ENCODE measurements at regions not wholly inside any gene's neighbourhood (a gene's known extent, or its start where the extent isn't known, plus 50 kb on each side); places are given as distances from the start of the nearest gene placed in this dataset.

DNA sequence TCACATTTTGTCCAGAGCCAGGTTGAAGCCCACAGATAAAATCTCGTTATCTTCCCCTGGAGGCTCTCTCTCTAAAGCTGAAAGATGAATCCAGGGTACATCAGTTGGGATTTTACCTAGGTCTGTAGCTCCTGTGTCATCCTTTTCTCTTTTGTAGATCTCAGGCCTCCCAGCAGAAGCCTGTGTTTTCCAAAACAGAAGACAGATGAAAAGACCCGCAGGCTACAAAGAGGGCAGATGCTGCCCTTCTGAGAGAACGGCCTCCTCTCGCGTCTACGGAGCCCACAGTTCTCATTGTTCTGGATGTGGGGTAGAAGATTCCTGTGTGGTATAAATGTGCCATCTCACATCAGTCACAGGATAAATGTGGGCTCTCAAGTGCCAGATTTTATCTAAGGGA lies 139.5 kb downstream of the SUCLG1 start:
- DNase-seq (ENCODE audit: low read depth): no peak
- TF ChIP-seq, protein P1, sequence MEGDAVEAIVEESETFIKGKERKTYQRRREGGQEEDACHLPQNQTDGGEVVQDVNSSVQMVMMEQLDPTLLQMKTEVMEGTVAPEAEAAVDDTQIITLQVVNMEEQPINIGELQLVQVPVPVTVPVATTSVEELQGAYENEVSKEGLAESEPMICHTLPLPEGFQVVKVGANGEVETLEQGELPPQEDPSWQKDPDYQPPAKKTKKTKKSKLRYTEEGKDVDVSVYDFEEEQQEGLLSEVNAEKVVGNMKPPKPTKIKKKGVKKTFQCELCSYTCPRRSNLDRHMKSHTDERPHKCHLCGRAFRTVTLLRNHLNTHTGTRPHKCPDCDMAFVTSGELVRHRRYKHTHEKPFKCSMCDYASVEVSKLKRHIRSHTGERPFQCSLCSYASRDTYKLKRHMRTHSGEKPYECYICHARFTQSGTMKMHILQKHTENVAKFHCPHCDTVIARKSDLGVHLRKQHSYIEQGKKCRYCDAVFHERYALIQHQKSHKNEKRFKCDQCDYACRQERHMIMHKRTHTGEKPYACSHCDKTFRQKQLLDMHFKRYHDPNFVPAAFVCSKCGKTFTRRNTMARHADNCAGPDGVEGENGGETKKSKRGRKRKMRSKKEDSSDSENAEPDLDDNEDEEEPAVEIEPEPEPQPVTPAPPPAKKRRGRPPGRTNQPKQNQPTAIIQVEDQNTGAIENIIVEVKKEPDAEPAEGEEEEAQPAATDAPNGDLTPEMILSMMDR (IDR thresholded peaks at IDR 0.05; ENCODE audit: insufficient read depth, low read length): no peak
- H3K4me3 ChIP-seq (ENCODE audit: low read depth, low read length): no peak overlapping the region

DNA sequence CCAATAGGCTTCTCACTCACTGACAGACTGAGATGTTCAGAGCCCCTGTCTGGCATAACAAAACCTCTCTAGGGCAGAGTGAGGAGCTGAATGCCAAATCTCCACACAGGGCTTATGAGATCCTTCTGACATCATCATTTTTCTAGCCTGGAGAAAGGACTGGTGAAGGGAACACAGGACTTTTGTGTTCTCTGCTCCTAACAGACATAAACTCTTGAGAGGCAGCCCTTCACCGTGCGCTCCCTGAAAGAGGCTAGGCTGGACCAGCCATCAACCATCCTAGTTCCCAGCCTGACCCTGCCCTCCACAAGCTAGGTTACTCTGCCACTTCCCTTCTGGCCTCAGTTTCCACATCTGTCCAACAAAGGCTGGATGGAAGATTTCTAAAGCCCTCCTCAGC lies 141.9 kb downstream of the SUCLG1 start:
- TF ChIP-seq, protein P1 (IDR thresholded peaks at IDR 0.05; ENCODE audit: insufficient read depth, low read length): no peak
- H3K4me3 ChIP-seq (ENCODE audit: low read depth, low read length): no peak overlapping the region
- no peak for DNase-seq (ENCODE audit: low read depth)

DNA sequence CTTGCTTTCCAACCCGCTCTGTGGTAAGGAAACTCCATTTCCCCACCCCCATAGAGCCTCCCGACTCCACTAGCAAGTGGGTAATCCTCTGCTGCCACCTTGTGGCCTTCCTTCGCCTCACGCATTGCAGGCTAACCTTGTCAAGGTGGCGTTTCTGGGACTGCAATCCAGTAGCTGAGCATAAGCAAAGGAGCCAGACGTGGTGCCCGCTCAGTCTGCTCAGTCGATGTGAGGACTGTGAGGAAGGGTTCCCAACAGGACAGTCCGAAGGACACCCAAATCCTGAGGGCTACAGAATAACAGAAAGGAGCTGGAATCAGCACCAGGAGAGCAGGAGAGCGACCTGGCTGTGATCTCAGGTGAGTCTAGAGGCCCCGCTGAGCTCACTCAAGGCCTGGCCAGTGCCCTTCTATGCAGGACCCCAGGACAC lies 144.2 kb downstream of the SUCLG1 start:
- H3K4me3 ChIP-seq (ENCODE audit: low read depth, low read length): no peak overlapping the region
- TF ChIP-seq, protein P1 (IDR thresholded peaks at IDR 0.05; ENCODE audit: insufficient read depth, low read length): peak; percentile 97
- peak; percentile 75 for DNase-seq (ENCODE audit: low read depth)

DNA sequence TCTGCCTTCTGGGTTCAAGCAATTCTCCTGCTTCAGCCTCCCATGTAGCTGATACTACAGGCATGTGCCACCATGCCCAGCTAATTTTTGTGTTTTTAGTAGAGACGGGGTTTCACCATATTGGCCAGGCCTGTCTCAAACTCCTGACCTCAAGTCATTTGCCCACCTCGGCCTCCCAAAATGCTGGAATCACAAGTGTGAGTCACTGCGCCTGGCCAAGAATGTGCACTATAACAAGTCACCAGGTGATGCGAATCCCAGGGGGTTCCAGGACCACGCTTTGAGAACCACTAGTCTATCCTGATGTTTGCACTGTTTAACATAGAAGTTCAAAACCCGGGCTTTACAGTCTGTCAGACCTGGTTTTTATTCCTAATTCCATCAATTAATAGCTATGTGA lies 144.8 kb downstream of the SUCLG1 start:
- TF ChIP-seq, protein P1 (IDR thresholded peaks at IDR 0.05; ENCODE audit: insufficient read depth, low read length): no peak
- DNase-seq (ENCODE audit: low read depth): no peak
- no peak overlapping the region for H3K4me3 ChIP-seq (ENCODE audit: low read depth, low read length)

DNA sequence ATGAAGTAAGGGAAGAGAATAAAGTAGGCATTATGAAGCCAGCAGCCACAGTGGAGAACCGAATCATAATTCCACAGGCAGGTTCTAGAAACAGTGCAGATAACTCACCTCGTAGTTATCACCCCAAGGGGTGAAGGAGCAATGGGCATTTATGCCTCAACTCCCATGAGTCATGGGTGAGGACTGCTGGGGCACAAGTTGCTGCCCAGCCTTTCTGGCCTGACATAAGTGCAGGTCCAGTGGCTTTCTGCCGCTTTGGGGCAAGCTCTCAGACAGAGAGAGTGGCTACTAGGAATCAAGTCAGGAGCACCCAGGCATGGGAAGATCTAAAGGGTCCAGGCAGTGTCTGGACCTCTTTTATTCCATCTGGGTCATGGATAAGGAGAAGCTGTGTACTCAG lies 149.8 kb downstream of the SUCLG1 start:
- no peak for DNase-seq (ENCODE audit: low read depth)
- TF ChIP-seq, protein P1 (IDR thresholded peaks at IDR 0.05; ENCODE audit: insufficient read depth, low read length): no peak
- no peak overlapping the region for H3K4me3 ChIP-seq (ENCODE audit: low read depth, low read length)

DNA sequence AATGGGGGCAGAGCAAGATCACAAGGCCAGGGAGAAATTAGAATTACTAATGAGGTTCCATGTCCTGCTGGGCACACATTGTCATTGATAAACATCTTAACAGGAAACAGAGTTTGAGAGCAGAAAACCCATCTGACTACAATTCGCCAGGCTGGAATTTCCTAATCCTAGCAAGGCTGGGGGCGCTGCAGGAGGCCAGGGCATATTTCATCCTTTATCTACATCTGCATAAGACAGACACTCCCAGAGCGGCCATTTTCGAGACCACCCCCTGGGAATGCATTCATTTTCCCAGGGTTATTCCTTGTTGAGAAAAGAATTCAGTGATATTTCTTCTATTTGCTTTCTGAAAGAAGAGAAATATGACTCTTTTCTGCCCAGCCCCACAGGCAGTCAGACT lies 152.7 kb downstream of the SUCLG1 start:
- TF ChIP-seq, protein P1 (IDR thresholded peaks at IDR 0.05; ENCODE audit: insufficient read depth, low read length): no peak
- no peak overlapping the region for H3K4me3 ChIP-seq (ENCODE audit: low read depth, low read length)
- DNase-seq (ENCODE audit: low read depth): no peak

Measured in fibroblast of the aortic adventitia (primary cell).